Right lung (tissue), 2 donors: ENCODE measurements at regions not wholly inside any gene's neighbourhood (a gene's known extent, or its start where the extent isn't known, plus 50 kb on each side); places are given as distances from the start of the nearest gene placed in this dataset.

Experiments
- DNase-seq, 2 donors: peaks; one replicate each; pipeline ENCODE4 v3.0.0-alpha.2; 2013

DNA sequence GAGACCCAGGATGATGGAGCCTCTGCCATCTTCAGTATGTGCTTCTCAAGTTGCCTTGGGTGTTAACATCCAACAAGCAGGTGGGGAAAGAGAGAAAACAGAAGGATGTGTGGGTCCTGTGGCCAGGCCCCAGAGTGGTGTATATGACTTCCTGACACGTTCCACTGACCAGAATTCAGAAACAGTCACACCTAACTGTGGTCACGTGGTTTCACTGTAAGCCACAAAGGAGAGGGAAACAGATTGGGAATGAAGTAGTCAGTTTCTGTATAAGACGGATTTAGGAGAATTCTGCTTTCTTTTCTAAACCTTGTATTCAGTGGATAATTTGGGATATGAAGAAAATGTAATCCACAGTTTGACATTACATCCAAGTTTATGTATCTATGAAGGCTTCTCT, 454.1 kb upstream of the IL12A start:
- DNase-seq: no peak

DNA sequence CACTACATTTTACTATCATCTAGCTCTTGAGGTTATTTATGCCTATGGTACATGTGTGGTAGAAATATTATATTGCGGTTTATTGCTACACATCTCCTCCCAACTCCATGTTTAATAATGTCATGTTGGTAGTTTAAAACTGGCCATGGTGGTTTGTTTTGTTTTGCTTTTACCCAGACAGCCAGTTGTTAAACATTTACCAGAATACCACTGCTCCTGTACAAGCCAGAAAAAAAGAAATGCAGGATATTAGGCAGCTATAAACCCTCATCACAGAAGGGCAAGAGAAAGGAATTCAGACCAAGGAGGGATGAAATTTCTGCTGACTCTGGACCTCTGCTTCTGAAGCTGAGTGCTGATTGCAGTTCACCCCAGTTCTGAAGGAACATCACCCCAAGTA, 451.8 kb upstream of the IL12A start:
- DNase-seq: no peak

DNA sequence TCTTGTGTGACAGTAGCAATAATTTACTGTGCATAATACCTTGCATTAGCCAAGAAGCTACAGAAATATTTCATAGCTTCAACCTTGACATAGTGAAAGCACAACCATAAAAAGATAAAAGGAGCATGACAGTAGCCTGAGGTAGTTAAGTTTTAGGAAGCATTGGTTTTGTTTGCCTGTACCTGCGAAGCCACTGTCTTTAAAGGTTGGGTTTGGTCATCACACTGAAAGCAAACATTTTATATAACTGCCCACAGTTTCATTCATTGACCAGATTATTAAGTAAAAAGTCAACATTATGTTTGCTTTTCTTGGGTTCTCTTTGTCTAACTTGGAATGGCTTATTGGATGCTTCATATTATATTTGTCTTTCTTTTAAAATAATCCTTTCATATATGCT, 450.1 kb upstream of the IL12A start:
- no peak for DNase-seq

DNA sequence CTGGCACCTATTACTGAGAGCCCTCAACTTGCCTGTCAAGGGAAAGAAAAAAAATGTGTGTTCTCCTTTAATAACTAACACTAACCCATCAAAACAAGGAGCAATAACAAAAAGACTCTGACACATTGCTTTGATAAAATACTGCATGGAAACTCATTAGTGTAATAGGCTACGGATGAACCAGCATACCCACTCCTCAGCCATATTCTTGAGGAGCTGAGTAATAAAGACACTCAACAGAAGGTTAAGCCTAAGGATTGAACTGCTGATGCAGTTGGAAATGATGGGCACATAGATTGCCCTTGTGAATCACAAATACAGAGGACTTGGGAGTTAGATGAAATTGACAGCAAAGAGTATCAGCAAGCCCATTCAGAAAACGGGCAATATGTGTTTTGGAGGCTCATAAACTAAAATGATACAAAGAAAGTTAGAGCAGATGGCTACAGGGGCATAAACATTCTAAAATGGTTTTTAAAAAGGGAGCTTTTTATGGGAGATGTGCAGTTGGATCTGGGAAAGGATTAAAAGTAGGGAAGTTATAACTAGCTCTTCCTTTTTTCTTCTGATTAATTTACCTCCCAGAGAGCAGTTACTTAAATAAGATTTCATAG, 447.6 kb upstream of the IL12A start:
- no peak for DNase-seq

DNA sequence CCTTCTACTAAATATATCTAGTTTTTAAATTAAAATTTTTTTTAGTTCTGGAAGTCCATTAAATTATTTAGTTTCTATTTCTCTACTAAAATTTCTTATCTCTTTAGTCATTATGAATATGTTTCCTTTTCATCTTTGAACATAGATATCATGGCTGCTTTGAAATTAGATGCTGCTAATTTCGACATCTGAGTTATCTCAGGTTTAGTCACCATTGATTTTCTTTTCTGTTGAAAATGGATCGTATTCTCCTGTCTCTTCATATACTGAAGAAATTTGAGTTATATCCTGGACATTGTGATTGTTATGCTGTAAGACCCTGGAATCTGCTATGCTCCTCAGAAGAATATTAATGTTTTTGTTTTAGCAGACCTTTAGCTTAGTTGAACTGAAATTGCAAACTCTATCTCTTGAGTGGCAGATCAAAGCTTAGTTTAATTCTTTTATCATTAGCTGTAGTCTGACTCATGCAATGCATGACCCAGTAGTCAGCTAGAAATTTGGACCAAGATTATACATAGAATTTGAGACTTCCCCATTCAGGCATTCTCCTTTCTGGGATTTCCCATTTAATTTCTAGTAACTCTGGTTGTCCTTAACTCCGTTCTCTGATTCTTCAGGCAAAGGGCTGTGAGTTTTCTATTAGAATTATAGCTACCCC, 439.8 kb upstream of the IL12A start:
- DNase-seq: no peak

DNA sequence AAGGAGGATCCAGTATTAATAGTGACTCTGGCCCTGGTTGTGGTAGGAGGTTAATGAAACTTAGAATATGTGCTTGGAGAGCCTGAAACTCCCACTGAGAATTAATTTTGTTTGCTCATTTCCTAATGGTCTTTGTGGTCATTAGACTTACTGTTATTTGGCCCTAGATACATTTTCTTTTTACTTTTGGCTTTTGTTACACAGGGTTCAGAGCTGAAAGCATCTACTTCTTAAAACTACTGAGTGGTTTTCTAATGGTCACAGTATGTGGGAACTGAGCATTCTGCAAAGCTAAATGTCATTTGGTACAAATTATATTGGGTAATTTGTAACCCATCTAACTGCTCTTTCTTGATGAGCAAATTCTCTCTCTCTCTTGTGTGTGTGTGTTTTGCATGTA, 433.4 kb upstream of the IL12A start:
- no peak for DNase-seq

DNA sequence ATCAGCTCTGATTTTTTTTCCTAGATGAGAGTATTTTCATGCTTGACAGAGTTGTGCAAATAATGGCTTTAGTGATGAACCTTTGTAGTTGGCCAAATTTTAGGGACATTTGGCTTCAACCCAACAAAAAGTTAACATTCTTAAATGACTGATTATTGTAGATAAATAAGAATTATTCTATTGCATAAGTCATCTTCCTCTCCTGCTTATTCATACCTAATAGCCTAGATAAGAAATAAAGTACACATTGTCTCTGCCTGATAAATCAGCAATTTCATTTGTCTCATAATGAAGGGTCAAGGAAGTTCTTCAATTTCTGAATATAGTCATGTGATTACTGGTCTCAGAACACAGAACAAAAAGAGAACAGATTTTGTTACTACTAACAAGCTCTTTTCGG, 428.9 kb upstream of the IL12A start:
- no peak for DNase-seq

DNA sequence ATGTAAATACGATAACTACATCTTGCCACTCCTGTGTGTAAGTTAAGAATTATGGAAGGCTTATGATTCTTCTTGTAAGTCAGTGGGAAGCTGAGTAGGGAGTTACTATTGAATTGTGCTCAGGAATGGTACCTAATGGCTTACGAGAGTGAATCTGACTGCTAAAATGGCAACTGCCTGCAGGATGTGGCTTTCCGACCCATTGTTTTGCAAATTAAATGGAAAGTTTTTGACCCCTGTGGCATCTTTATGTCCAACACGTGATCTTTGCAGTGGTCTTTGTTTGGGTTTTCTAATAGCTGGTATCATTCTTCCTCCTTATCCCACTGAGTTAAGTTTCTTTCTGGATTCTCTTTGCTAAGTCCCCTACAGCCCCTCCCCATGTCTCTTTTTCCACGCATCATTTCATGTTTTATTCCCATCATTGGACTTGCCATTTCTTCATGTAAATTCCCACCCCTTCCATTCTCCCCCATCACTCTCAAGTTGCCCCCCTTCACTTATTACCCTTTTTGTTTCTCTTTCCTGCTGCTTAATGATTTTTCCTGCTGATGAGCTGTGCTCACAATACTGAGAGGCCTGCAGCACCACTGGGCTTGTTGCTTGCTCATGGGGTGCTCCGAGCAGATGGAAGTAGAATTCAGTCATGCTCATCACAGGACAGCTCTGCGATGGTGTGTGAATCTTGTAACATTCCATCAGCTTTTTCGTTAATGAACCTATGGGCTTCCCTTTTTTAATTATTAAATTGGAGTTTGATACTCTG, 428.2 kb upstream of the IL12A start:
- DNase-seq: no peak

DNA sequence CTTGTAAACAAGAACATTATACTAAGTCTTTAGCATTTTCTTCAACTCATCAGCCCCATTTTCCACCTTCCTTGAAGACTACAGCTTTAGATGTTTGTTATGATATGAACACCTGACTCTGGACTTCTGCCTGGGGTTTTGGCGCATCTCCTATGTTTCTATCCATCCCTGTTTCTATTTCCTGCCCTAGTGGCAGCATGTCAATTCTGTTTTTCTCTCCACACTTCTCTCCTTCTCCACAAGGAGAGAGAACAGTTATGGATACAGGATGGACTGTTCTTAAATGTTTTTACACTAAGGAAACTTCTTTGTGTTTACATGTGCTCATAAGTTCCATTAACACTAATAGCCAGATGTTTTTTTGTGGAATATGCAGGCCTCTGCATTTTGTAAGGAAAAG, 423.3 kb upstream of the IL12A start:
- DNase-seq: no peak

DNA sequence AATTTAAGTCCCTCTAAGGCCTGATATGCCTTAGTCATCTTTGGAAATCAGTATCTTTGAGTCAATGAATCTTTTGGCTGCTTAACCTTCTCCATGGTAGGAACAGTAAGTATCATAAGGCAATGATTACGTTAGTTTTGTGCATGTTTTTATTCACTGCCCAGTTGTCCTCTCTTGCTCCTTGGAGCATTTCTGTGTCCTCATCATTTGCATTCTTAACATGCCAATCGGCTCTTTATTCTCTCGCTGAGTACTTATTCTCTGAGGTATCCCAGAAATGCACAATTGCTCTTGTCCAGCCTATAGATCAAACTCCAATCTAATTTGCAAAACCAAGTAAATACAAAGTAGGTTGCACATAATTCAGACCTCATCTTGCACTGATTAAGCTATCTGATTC, 405.0 kb upstream of the IL12A start:
- no peak for DNase-seq

DNA sequence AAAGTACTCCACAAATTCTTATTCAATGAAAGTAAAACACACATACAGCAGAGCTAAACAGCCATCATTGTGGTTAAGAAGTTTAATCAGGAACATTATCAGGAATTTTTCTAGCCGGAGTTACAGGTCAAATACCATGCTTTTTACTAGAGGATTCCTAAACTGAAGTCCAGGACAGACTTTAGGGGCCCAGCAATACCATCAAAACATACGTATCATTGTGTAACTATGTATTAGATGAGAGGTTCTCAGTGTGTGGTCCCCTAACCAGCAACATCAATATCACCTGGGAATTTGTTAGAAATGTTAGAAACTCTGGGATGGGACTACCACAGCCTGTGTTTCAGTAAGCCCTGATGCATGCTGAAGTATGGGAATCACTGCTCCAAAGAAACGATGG, 404.2 kb upstream of the IL12A start:
- DNase-seq: no peak

DNA sequence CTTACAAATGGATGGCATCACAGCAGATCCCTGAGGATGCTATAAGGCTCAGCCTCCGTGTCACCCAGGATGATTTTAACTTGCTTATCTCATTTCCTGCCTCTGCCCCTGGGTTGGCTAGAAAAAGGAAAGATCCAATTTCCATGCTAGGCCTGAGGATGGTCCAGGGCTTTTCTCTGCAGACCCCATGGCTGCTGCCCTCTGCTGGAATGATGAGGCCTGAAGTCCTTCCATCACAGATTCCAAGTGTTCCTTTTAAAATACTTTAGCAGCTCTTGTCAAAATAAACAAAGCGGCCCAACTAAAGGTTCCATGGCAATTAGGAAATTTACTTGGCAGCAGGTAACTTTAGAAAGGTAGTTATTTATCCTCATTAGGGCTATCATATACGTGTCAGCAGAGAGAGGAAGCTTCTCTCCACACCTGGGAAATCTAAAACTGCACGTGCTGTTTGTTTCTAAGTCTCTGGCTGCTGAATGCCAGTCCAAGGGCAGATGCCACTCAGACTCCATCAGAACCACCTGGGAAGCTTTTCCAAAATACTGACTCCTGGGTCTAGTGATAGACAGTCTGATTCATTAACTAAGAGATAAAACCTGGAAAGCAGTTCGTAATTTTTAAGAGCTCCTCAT, 401.9 kb upstream of the IL12A start:
- no peak for DNase-seq

DNA sequence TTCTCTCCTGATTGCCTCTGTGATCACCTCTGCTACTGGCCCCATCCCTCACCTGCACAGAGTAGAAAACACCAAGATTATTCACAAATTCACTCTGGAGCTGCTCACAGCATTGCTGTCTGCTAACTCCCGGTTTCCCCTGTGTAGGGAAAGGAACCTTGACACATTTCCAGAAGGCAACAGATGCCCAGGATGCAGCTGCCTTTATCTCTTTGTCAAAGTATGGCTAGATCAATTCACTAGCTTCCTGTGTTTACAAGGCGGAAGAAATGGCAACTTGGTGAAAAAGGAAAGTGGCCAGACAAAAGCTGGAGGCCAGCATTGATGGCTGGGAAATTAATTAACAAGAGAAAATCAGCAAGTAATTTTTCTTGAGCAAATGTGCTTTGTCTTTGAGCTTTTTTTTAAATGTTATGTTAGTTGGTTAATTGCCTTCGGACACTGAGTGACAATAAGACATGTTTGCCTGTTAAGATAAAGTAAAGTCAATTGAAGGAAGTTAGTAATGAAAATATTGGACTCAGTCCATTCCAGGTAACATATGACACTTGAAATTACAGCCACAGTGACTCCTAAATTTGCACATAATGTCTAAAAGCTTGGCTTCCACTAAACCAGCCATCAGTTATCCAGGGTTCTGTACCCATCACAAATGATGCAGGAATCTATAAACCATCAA, 394.6 kb upstream of the IL12A start:
- DNase-seq: peak; percentile 6 to 11

DNA sequence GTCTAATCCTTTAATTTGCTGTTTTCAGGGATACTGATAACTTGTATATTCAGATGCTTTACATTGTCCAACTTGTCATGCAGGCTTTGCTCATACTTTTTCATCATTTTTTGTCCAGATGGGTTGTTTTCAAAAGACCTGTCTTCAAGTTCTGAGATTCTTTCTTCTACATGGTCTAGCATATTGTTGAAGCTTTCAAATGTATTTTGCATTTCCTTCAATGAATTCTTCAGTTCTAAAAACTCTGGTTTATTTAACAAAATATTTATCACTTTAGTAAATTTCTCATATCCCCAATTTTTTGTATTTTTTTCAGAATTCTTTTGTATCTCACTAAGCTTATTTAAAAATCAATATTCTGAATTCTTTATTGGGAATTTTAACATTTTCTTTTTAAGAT, 388.3 kb upstream of the IL12A start:
- DNase-seq: no peak

DNA sequence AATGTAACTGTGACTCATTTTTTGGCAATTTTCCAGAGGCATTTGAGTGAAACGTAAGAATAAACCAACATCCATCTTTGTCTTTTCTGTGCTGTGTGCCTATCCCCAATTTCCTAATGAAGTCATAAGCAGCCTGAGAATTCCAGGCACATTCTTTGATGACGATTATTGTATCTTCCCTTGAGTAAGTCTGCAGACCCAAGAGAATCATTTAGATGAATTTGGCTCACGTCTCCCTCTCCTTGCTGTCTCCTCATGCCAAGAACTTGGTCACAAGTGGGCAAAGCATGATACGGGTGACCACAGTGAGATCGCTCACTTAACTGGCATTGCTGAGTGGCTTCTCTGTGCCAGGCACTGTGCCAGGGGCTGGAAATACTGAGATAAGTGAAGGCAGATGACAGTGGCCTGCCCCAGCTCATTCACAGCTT, 384.5 kb upstream of the IL12A start:
- DNase-seq: no peak

DNA sequence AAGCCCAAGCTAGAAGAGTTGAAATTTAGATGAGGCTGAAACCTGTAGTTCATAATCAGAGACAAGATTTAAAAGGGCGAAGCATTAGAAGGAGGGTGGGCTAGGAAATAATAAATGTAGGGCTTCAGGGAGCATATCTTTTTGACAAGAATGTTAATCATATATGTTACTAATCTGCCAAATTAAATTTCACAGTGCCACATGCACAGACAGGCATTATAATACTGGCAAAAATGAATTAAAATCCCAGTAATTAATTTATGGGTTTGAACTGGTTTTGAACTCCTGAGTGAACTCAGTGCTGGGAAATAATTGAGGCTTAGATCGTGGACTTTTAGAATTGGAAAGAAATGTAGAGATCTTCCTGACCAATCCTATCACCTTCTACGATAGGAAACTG, 383.5 kb upstream of the IL12A start:
- no peak for DNase-seq

DNA sequence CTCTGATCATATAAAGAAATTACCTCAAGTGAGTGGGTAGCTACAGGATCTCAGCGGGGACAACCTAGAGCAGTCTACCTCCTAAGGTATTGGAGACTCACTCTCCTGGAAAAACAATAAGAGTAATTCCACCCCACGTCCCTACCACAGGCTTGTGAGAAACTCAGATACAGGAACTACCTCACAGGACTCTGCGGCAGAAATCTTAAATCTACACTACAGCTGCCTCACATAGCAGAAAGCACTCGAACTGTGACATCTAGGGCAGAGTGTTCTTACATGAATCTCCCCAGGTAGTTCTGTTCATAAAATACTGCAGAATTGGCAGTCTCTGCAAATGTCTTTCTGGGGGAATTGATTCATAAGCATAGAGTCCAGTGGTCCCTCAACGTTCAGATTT, 382.9 kb upstream of the IL12A start:
- no peak for DNase-seq

DNA sequence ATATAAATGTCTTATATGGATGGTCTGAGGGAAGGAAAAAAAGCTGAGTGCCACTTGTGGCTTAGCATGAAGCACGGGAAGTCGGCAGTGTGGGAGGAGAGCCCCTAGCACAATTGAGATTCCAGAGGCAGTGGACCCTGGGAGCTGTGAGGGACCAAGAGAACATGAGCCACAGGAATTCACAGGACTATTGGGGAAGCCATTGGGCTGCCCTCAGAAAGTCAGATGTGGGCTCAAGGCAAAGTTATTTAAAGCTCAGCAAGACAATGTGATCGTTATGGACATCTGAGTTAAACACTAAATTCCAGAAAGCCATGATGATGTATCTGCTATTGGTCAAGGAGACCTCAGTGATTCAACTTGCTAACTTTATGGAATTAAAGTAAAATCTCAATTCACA, 380.8 kb upstream of the IL12A start:
- DNase-seq: no peak

DNA sequence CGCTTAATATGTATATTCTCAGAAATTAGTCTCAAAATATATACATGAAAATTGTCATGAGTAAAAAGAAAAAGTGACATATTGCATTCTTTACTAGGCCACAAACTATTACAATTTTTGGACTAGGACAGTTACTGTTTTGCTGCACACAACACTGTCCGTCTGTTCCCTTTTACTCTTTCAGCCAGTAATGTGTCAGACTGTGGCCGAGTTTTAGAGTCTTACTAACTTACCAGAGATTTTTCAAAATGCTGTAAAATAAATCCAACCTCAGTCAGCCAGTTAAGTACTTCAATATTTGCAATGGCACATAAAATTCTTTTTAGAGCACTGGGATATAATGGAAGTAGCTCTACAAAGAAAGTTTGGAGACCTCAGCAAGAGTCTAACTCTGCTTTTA, 380.3 kb upstream of the IL12A start:
- DNase-seq: no peak

DNA sequence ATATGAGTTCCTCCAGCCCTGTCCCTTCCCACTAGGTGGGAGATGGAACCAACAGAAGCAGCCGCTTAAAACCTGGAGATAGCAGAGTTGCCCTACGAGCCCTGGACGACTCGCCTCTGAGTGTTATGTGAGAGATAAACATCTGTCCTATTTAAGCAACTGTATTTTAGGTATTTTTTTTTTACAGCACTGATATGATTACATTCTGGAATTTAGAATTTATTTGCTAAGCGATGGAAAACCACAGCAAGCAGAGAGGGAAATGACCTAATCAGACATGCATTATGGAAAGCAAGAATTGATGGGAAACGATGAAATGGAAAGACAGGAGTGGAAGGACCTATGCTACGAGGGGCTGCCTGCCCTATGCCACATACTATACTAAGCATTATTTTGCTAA, 379.0 kb upstream of the IL12A start:
- DNase-seq: no peak

DNA sequence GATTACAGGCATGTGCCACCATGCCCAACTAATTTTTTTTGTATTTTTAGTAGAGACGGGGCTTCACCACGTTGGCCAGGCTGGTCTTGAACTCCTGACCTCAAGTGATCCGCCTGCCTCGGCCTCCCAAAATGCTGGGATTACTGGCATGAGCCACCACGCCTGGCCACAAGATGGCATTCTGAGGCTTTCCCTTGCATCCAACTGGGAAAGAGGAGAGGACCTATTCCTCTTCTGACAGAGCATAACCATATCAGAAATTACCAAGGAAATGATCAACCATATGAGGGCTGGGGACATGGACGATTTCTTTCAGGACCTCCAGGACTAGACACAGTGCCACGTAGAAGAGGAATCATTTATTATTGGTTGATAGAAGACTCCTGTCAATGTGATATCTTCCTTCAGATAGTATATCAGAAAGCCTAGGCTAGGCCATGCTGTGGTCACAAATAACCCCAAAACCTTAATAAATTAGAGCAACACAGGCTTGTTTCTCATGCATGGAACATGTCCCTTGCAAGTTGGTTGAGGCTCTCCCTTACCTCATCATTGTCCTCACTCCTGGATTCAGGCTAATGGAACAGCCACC, 372.3 kb upstream of the IL12A start:
- DNase-seq: no peak

DNA sequence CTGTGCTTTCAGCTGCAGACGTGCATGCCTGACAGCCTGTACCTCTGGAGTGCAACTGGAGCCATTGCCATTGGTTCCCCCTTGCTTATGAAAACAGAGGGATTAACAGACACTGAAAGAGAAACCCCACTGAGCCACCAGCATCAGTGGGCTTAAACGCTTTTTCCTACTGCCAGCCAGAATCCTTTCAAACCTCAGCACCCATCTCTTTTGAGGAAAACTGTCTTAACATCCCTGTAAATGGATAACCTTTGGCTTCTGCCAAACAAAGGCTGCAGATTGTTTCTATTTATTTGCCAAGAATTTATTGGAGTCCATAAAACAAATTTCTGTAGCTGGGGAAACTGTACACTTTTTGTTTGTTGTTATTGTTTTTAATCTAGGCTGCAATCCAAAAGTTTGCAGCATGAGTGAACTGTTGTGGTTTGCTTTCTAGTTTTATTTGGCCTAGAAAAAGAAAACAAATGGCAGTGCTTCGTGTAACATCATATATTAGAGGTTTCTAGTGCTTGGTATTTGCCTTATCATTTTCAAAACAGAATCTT, 369.2 kb upstream of the IL12A start:
- peak in 1 of 2 donors; percentile 11 for DNase-seq
